ENCODE measurements at regions not wholly inside any gene's neighbourhood (a gene's known extent, or its start where the extent isn't known, plus 50 kb on each side); places are given as distances from the start of the nearest gene placed in this dataset.

GRCh38 chr11:59267196-59267595 is 54.5 kb upstream of the MPEG1 start:
- TF ChIP-seq CTCF (IDR thresholded peaks at IDR 0.05) (no peak), POLR2A (IDR thresholded peaks at IDR 0.05) (no peak)

Measured in body of pancreas (tissue), 4 donors.